ENCODE measurements at regions not wholly inside any gene's neighbourhood (a gene's known extent, or its start where the extent isn't known, plus 50 kb on each side); places are given as distances from the start of the nearest gene placed in this dataset.

- no peaks in the 10 kb centered on the region for H3K27me3 ChIP-seq (ENCODE audit: control insufficient read depth in 3 of 3, insufficient read depth in 3 of 3, low read depth in 1 of 3, low read length in 3 of 3)
- H3K36me3 ChIP-seq (replicated peaks in 1 of 2; ENCODE audit: control insufficient read depth in 2 of 2, insufficient read depth in 2 of 2, low read length in 2 of 2), result no peaks in the 10 kb centered on the region
- 100% methylated on average over 1 of the region's 2 CpGs; no CpG with 5 or more reads in 1 of the 2 donors for WGBS, 2 donors (ENCODE audit: extremely low coverage in 2 of 2, insufficient read length in 2 of 2, insufficient replicate concordance in 1 of 2)
- H2AFZ ChIP-seq (ENCODE audit: low read length), result no peak overlapping the region
- H3K23ac ChIP-seq (ENCODE audit: low read depth, low read length, poor library complexity), result no peak overlapping the region
- H3K4me2 ChIP-seq (ENCODE audit: insufficient read depth, low read length, poor library complexity, severe bottlenecking), result no peak overlapping the region
- H3K27ac ChIP-seq (replicated peaks; ENCODE audit: low read length), result no peak overlapping the region
- no peak overlapping the region for H2BK12ac ChIP-seq (ENCODE audit: low read length)
- H3K9me3 ChIP-seq (replicated peaks in 1 of 2; ENCODE audit: control insufficient read depth in 2 of 2, insufficient read depth in 1 of 2, low read depth in 1 of 2, low read length in 2 of 2), result no peaks in the 10 kb centered on the region
- H3K4me1 ChIP-seq (ENCODE audit: control insufficient read depth in 2 of 2, insufficient read depth in 1 of 2, low read depth in 1 of 2, low read length in 2 of 2), result no peaks in the 10 kb centered on the region
- H2AK5ac ChIP-seq (ENCODE audit: low read depth, low read length), result no peak overlapping the region
- no peak overlapping the region for H3K18ac ChIP-seq (ENCODE audit: low read length)
- no peak for DNase-seq (ENCODE audit: low spot score)
- H4K91ac ChIP-seq (ENCODE audit: low read depth, low read length, poor library complexity), result no peak overlapping the region
- no peak overlapping the region for H4K8ac ChIP-seq (ENCODE audit: low read depth, low read length)
- H3K79me1 ChIP-seq (ENCODE audit: low read depth, low read length), result no peaks in the 10 kb centered on the region
- no peak overlapping the region for H2BK5ac ChIP-seq (ENCODE audit: low read length)
- H2BK120ac ChIP-seq (ENCODE audit: low read depth, low read length), result no peak overlapping the region
- no peak overlapping the region for H3K9ac ChIP-seq (ENCODE audit: low read depth, low read length, poor library complexity)
- no peak overlapping the region for H2BK15ac ChIP-seq (ENCODE audit: low read length)
- no peak overlapping the region for H3K4me3 ChIP-seq (ENCODE audit: low read length in 2 of 2)
- H3K14ac ChIP-seq (ENCODE audit: low read length), result no peak overlapping the region
- H3K4ac ChIP-seq (ENCODE audit: low read length), result no peak overlapping the region
Observed at GRCh38 chr20:24328901-24329300, 140.5 kb upstream of the SYNDIG1 start.

- no peak for DNase-seq (ENCODE audit: low spot score)
Observed at GRCh38 chr20:24321973-24322372, 147.5 kb upstream of the SYNDIG1 start.

DNA sequence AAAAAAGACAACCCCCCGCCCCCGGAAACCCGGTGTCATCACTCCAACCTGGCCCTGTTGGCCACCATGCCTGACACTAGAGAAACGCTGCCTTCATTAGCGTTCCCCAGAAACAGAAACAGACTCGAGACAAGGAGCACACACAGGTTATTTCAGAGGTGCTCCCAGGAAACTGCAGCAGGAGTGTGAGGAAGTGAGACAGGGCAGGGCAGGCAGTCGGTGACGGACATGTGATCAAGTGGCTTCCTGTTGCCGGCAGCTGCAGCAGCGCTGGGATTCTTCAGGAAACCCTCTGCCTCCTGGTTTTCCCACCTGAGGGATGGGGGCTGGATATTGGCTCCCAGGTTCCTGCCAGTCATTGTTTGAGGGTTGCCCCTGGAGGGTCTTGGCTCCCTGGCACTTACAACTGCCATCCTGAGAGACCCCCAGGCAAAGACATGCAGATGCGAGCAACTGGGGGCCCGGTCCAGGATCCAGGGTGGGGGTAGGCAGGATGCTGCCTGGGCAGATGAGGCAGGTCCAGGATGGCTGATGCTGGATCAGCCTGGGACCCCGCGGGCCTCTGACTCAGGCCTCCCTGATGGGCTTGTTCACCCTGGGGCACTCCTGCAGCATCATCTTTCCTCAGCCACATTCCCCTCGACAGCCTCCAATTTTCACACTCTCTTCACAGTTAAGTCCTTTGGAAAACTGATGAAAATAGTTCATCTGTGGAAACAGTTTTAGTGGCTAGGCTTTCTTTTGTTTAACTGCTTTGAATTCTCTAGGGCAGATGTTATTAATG is 150.7 kb upstream of the SYNDIG1 start:
- no peaks in the 10 kb centered on the region for H3K36me3 ChIP-seq (replicated peaks in 1 of 2; ENCODE audit: control insufficient read depth in 2 of 2, insufficient read depth in 2 of 2, low read length in 2 of 2)
- H3K4me1 ChIP-seq (ENCODE audit: control insufficient read depth in 2 of 2, insufficient read depth in 1 of 2, low read depth in 1 of 2, low read length in 2 of 2), result no peaks in the 10 kb centered on the region
- WGBS, 2 donors (ENCODE audit: extremely low coverage in 2 of 2, insufficient read length in 2 of 2, insufficient replicate concordance in 1 of 2), result no CpG with 5 or more reads among the region's 15 CpGs
- no peak overlapping the region for H2AK5ac ChIP-seq (ENCODE audit: low read depth, low read length)
- no peak overlapping the region for H4K91ac ChIP-seq (ENCODE audit: low read depth, low read length, poor library complexity)
- H3K27me3 ChIP-seq (ENCODE audit: control insufficient read depth in 3 of 3, insufficient read depth in 3 of 3, low read depth in 1 of 3, low read length in 3 of 3), result no peaks in the 10 kb centered on the region
- H3K79me1 ChIP-seq (ENCODE audit: low read depth, low read length), result no peaks in the 10 kb centered on the region
- no peak overlapping the region for H3K4me3 ChIP-seq (ENCODE audit: low read length in 2 of 2)
- H3K23ac ChIP-seq (ENCODE audit: low read depth, low read length, poor library complexity), result no peak overlapping the region
- H2BK5ac ChIP-seq (ENCODE audit: low read length), result no peak overlapping the region
- H3K18ac ChIP-seq (ENCODE audit: low read length), result no peak overlapping the region
- no peak overlapping the region for H2BK120ac ChIP-seq (ENCODE audit: low read depth, low read length)
- H2BK12ac ChIP-seq (ENCODE audit: low read length), result no peak overlapping the region
- H3K27ac ChIP-seq (replicated peaks; ENCODE audit: low read length), result no peak overlapping the region
- no peak overlapping the region for H3K14ac ChIP-seq (ENCODE audit: low read length)
- no peak overlapping the region for H3K4ac ChIP-seq (ENCODE audit: low read length)
- no peak overlapping the region for H2AFZ ChIP-seq (ENCODE audit: low read length)
- H2BK15ac ChIP-seq (ENCODE audit: low read length), result no peak overlapping the region
- no peak overlapping the region for H3K9ac ChIP-seq (ENCODE audit: low read depth, low read length, poor library complexity)
- no peaks in the 10 kb centered on the region for H3K9me3 ChIP-seq (replicated peaks in 1 of 2; ENCODE audit: control insufficient read depth in 2 of 2, insufficient read depth in 1 of 2, low read depth in 1 of 2, low read length in 2 of 2)
- no peak for DNase-seq (ENCODE audit: low spot score)
- no peak overlapping the region for H4K8ac ChIP-seq (ENCODE audit: low read depth, low read length)
- no peak overlapping the region for H3K4me2 ChIP-seq (ENCODE audit: insufficient read depth, low read length, poor library complexity, severe bottlenecking)

More at GRCh38 chr20:24321973-24322372, 147.5 kb upstream of the SYNDIG1 start:
- no peak overlapping the region for H3K14ac ChIP-seq (ENCODE audit: low read length)
- H2BK5ac ChIP-seq (ENCODE audit: low read length), result no peak overlapping the region
- no peaks in the 10 kb centered on the region for H3K36me3 ChIP-seq (replicated peaks in 1 of 2; ENCODE audit: control insufficient read depth in 2 of 2, insufficient read depth in 2 of 2, low read length in 2 of 2)
- H3K79me1 ChIP-seq (ENCODE audit: low read depth, low read length), result no peaks in the 10 kb centered on the region
- H3K4ac ChIP-seq (ENCODE audit: low read length), result no peak overlapping the region
- no CpG with 5 or more reads among the region's 3 CpGs for WGBS, 2 donors (ENCODE audit: extremely low coverage in 2 of 2, insufficient read length in 2 of 2, insufficient replicate concordance in 1 of 2)
- no peak overlapping the region for H2AFZ ChIP-seq (ENCODE audit: low read length)
- no peak overlapping the region for H3K4me3 ChIP-seq (ENCODE audit: low read length in 2 of 2)
- no peak overlapping the region for H3K23ac ChIP-seq (ENCODE audit: low read depth, low read length, poor library complexity)
- no peak overlapping the region for H2AK5ac ChIP-seq (ENCODE audit: low read depth, low read length)
- no peaks in the 10 kb centered on the region for H3K27me3 ChIP-seq (ENCODE audit: control insufficient read depth in 3 of 3, insufficient read depth in 3 of 3, low read depth in 1 of 3, low read length in 3 of 3)
- no peak overlapping the region for H3K9ac ChIP-seq (ENCODE audit: low read depth, low read length, poor library complexity)
- H3K4me2 ChIP-seq (ENCODE audit: insufficient read depth, low read length, poor library complexity, severe bottlenecking), result no peak overlapping the region
- H3K4me1 ChIP-seq (ENCODE audit: control insufficient read depth in 2 of 2, insufficient read depth in 1 of 2, low read depth in 1 of 2, low read length in 2 of 2), result no peaks in the 10 kb centered on the region
- no peak overlapping the region for H2BK12ac ChIP-seq (ENCODE audit: low read length)
- no peak overlapping the region for H4K91ac ChIP-seq (ENCODE audit: low read depth, low read length, poor library complexity)
- no peak overlapping the region for H2BK120ac ChIP-seq (ENCODE audit: low read depth, low read length)
- H3K27ac ChIP-seq (replicated peaks; ENCODE audit: low read length), result no peak overlapping the region
- no peak overlapping the region for H4K8ac ChIP-seq (ENCODE audit: low read depth, low read length)
- no peak overlapping the region for H2BK15ac ChIP-seq (ENCODE audit: low read length)
- H3K9me3 ChIP-seq (replicated peaks in 1 of 2; ENCODE audit: control insufficient read depth in 2 of 2, insufficient read depth in 1 of 2, low read depth in 1 of 2, low read length in 2 of 2), result no peaks in the 10 kb centered on the region
- no peak overlapping the region for H3K18ac ChIP-seq (ENCODE audit: low read length)

GRCh38 chr20:24317224-24317623 is 152.2 kb upstream of the SYNDIG1 start:
- Histone ChIP-seq H2BK120ac (ENCODE audit: low read depth, low read length) (no peak overlapping the region), H4K91ac (ENCODE audit: low read depth, low read length, poor library complexity) (no peak overlapping the region), H3K27me3 (ENCODE audit: control insufficient read depth in 3 of 3, insufficient read depth in 3 of 3, low read depth in 1 of 3, low read length in 3 of 3) (peaks cover 0 to 4% (median 0%) of the 10 kb centered on the region in 3 experiments), H3K4ac (ENCODE audit: low read length) (no peak overlapping the region), H4K8ac (ENCODE audit: low read depth, low read length) (no peak overlapping the region), H3K4me2 (ENCODE audit: insufficient read depth, low read length, poor library complexity, severe bottlenecking) (no peak overlapping the region), H3K14ac (ENCODE audit: low read length) (no peak overlapping the region), H3K23ac (ENCODE audit: low read depth, low read length, poor library complexity) (no peak overlapping the region), H3K27ac (replicated peaks; ENCODE audit: low read length) (no peak overlapping the region), H3K79me1 (ENCODE audit: low read depth, low read length) (no peaks in the 10 kb centered on the region), H2BK5ac (ENCODE audit: low read length) (no peak overlapping the region), H2AK5ac (ENCODE audit: low read depth, low read length) (no peak overlapping the region), H3K36me3 (replicated peaks in 1 of 2; ENCODE audit: control insufficient read depth in 2 of 2, insufficient read depth in 2 of 2, low read length in 2 of 2) (no peaks in the 10 kb centered on the region), H3K9ac (ENCODE audit: low read depth, low read length, poor library complexity) (no peak overlapping the region), H3K4me1 (ENCODE audit: control insufficient read depth in 2 of 2, insufficient read depth in 1 of 2, low read depth in 1 of 2, low read length in 2 of 2) (no peaks in the 10 kb centered on the region), H2BK12ac (ENCODE audit: low read length) (no peak overlapping the region), H3K18ac (ENCODE audit: low read length) (no peak overlapping the region), H2BK15ac (ENCODE audit: low read length) (no peak overlapping the region), H3K4me3 (ENCODE audit: low read length in 2 of 2) (no peak overlapping the region), H3K9me3 (replicated peaks in 1 of 2; ENCODE audit: control insufficient read depth in 2 of 2, insufficient read depth in 1 of 2, low read depth in 1 of 2, low read length in 2 of 2) (no peaks in the 10 kb centered on the region), H2AFZ (ENCODE audit: low read length) (no peak overlapping the region)
- WGBS, 2 donors (ENCODE audit: extremely low coverage in 2 of 2, insufficient read length in 2 of 2, insufficient replicate concordance in 1 of 2), result no CpG with 5 or more reads among the region's 5 CpGs
- DNase-seq (ENCODE audit: low spot score), result no peak

All from neuronal stem cell (in vitro differentiated cells).